Loucy (cell line): ENCODE measurements at regions not wholly inside any gene's neighbourhood (a gene's known extent, or its start where the extent isn't known, plus 50 kb on each side); places are given as distances from the start of the nearest gene placed in this dataset.

Experiments used
- EZH2phosphoT487 ChIP-seq: fragments of 200-600 bp; IDR thresholded peaks from 2 replicates; pipeline ENCODE4 v1.6.1; 2018; ENCODE audit warnings: antibody characterized with exemption, mild to moderate bottlenecking, moderate library complexity, borderline replicate concordance
- TF ChIP-seq, protein P1 (sequence below): fragments of 200-600 bp; sonication (generic); conservative IDR thresholded peaks from 2 replicates; pipeline ENCODE4 v1.5.1; 2014; ENCODE audit warnings: mild to moderate bottlenecking, antibody characterized with exemption, low read length

DNA sequence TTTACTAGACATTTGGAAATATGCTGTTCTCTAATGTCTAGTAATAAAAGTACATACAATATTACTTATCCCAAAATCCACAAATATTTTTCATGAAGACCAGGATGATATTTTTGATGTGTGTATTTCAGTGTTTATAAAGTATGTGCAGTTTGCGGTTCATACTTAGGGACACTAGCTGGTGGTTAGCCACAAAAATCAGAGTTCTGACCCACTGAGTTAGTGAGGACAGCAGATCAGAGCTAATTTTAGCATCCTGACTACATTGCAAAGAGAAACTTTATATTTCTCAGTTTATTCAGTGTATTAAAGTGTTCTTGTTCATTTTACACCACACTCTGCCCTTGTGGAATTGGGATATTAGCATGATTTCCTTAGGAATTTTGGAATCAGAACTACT, 655.3 kb downstream of the HTR1A start:
- TF ChIP-seq, protein P1, sequence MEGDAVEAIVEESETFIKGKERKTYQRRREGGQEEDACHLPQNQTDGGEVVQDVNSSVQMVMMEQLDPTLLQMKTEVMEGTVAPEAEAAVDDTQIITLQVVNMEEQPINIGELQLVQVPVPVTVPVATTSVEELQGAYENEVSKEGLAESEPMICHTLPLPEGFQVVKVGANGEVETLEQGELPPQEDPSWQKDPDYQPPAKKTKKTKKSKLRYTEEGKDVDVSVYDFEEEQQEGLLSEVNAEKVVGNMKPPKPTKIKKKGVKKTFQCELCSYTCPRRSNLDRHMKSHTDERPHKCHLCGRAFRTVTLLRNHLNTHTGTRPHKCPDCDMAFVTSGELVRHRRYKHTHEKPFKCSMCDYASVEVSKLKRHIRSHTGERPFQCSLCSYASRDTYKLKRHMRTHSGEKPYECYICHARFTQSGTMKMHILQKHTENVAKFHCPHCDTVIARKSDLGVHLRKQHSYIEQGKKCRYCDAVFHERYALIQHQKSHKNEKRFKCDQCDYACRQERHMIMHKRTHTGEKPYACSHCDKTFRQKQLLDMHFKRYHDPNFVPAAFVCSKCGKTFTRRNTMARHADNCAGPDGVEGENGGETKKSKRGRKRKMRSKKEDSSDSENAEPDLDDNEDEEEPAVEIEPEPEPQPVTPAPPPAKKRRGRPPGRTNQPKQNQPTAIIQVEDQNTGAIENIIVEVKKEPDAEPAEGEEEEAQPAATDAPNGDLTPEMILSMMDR, result no peak
- TF ChIP-seq EZH2phosphoT487, result no peak
